Mucosa of rectum (tissue), 2 donors: ENCODE measurements at regions not wholly inside any gene's neighbourhood (a gene's known extent, or its start where the extent isn't known, plus 50 kb on each side); places are given as distances from the start of the nearest gene placed in this dataset.

ENCODE experiments used
- H3K27ac ChIP-seq, 2 donors: one replicate each; pipeline ENCODE4 v1.7.0; 2013; ENCODE audit warnings: inconsistent platforms in 2 of 2, low read depth in 2 of 2, low read length in 2 of 2
- H3K27me3 ChIP-seq, 2 donors: one replicate each; pipeline ENCODE4 v1.7.0; 2013; ENCODE audit warnings: low read length in 2 of 2; ENCODE audit not compliant: control insufficient read depth in 2 of 2, insufficient read depth in 2 of 2
- H3K36me3 ChIP-seq, 2 donors: one replicate each; pipeline ENCODE4 v1.7.0; 2013; ENCODE audit warnings: low read length in 2 of 2; ENCODE audit not compliant: control insufficient read depth in 2 of 2, insufficient read depth in 2 of 2
- H3K4me1 ChIP-seq, 2 donors: one replicate each; pipeline ENCODE4 v1.7.0; 2013; ENCODE audit warnings: low read length in 2 of 2, mild to moderate bottlenecking in 1 of 2; ENCODE audit not compliant: control insufficient read depth in 2 of 2, insufficient read depth in 2 of 2
- H3K4me3 ChIP-seq, 2 donors: one replicate each; pipeline ENCODE4 v1.7.0; 2013; ENCODE audit warnings: low read length in 2 of 2
- H3K9ac ChIP-seq, 2 donors: one replicate each; pipeline ENCODE4 v1.7.0; 2013; ENCODE audit warnings: low read length in 2 of 2, low read depth in 1 of 2, mild to moderate bottlenecking in 1 of 2
- H3K9me3 ChIP-seq, 2 donors: one replicate each; pipeline ENCODE4 v1.7.0; 2013; ENCODE audit warnings: low read length in 2 of 2; ENCODE audit not compliant: control insufficient read depth in 2 of 2
- donor health status: healthy.
- donor health status: Normal muscosa, but diverticular disease.

GRCh38 chr15:66855041-66855440, 153.0 kb downstream of the SMAD6 start:
- H3K27me3 ChIP-seq: no peaks in the 10 kb centered on the region
- H3K27ac ChIP-seq: no peak overlapping the region
- no peaks in the 10 kb centered on the region for H3K9me3 ChIP-seq
- H3K4me1 ChIP-seq: peaks cover 8 to 29% of the 10 kb centered on the region in 2 donors
- no peak overlapping the region for H3K9ac ChIP-seq
- H3K36me3 ChIP-seq: no peaks in the 10 kb centered on the region
- no peak overlapping the region for H3K4me3 ChIP-seq

DNA sequence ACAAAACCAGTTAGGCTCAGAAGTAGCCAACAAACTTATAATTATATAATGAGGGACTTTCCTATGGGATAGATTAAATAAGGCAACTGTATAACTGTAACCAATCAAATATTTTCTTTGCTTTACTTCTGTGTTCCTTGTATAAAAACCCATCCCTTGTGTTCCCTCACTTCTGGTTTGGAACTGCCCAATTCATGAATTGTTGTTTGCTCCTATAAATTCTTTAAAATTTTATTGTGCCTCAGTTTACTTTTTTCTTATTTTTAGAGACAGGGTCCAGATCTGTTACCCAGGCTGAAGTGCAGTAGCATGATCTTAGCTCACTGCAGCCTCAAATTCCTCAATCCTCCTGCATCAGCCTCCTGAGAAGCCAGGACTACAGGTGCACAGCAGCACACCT, 155.7 kb downstream of the SMAD6 start:
- H3K9me3 ChIP-seq: no peaks in the 10 kb centered on the region
- no peaks in the 10 kb centered on the region for H3K36me3 ChIP-seq
- no peak overlapping the region for H3K27ac ChIP-seq
- no peak overlapping the region for H3K9ac ChIP-seq
- H3K4me1 ChIP-seq: peaks cover 0 to 9% of the 10 kb centered on the region in 2 donors
- H3K4me3 ChIP-seq: no peak overlapping the region
- no peaks in the 10 kb centered on the region for H3K27me3 ChIP-seq

DNA sequence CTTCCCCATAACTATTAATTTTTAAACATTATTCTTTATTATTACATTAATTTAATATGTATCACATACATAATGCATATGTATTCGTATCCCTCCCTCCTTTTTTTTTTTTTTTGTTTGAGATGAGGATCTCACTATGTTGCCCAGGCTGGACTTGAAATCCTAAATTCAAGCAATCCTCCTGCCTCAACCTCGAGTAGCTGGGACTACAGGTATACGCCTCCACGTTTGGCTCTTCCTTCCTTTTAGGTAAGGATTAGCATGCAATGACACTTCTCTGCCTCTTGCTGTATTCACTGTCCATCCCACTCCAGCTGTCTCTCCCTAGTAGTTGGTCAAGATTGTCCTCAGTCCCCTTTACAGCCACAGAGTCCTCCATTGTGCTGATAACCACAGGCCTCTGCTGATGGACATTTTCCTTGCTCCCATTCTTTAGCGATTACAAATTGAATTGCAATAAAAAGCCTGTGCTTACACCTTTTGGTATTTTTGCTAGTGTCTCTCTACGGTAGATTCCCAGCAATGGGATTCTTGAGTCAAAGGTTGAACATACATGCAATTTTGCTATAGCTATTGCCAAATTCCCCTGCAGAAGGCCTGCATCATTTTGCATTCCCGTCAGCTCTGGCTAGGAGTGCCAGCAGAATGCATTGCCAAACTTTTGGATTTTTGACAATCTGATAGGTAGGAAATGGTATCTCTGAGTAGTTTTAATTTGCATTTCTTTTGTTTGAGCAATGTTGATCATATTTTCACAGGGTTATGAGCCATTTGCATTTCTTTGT, 156.6 kb downstream of the SMAD6 start:
- no peak overlapping the region for H3K4me3 ChIP-seq
- H3K36me3 ChIP-seq: no peaks in the 10 kb centered on the region
- H3K27ac ChIP-seq: no peak overlapping the region
- no peaks in the 10 kb centered on the region for H3K27me3 ChIP-seq
- H3K9me3 ChIP-seq: no peaks in the 10 kb centered on the region
- H3K9ac ChIP-seq: no peak overlapping the region
- H3K4me1 ChIP-seq: peaks cover 3 to 10% of the 10 kb centered on the region in 2 donors

DNA sequence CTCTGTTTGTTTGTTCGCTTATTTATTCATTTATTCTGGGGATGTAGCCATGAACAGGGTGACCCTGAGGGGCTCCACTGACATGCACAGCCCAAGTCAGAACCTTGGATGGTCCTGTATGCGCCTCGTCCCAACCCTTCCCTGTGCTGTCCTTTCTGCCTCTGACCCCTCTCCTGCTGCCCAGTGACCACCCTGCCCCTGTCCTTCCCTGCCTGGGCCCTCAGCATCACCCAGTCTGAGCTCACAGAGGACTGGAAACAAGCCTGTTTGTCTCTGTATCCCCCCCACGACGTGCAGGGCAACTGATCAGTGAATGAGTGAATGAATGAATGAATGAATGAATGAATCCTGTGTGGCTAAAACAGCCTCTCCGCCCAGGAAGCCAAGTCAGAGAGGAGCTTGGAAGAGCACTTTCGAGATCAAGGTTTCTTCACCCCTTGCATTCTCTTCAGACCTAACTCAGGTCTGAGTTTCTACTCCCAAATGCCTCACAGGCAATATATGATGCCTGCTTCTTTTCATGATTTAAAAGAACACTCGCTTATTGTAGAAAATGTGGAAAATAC, 157.7 kb downstream of the SMAD6 start:
- H3K4me1 ChIP-seq: peaks cover 3% of the 10 kb centered on the region in 2 donors
- H3K27me3 ChIP-seq: no peaks in the 10 kb centered on the region
- H3K4me3 ChIP-seq: no peak overlapping the region
- H3K36me3 ChIP-seq: no peaks in the 10 kb centered on the region
- H3K9ac ChIP-seq: no peak overlapping the region
- no peak overlapping the region for H3K27ac ChIP-seq
- H3K9me3 ChIP-seq: no peaks in the 10 kb centered on the region

GRCh38 chr15:66860844-66861243, 158.8 kb downstream of the SMAD6 start:
- no peaks in the 10 kb centered on the region for H3K9me3 ChIP-seq
- peaks cover 3% of the 10 kb centered on the region in 2 donors for H3K4me1 ChIP-seq
- no peak overlapping the region for H3K27ac ChIP-seq
- H3K36me3 ChIP-seq: no peaks in the 10 kb centered on the region
- no peaks in the 10 kb centered on the region for H3K27me3 ChIP-seq
- H3K9ac ChIP-seq: no peak overlapping the region
- no peak overlapping the region for H3K4me3 ChIP-seq

GRCh38 chr15:66862111-66862939, 160.3 kb downstream of the SMAD6 start:
- H3K36me3 ChIP-seq: no peaks in the 10 kb centered on the region
- no peaks in the 10 kb centered on the region for H3K9me3 ChIP-seq
- H3K4me1 ChIP-seq: peaks cover 3% of the 10 kb centered on the region in 2 donors
- no peak overlapping the region for H3K4me3 ChIP-seq
- no peak overlapping the region for H3K9ac ChIP-seq
- H3K27me3 ChIP-seq: no peaks in the 10 kb centered on the region
- H3K27ac ChIP-seq: no peak overlapping the region

GRCh38 chr15:66862940-66863335, 160.9 kb downstream of the SMAD6 start:
- Histone ChIP-seq H3K36me3 (no peaks in the 10 kb centered on the region), H3K27ac (no peak overlapping the region), H3K4me3 (no peak overlapping the region), H3K9me3 (no peaks in the 10 kb centered on the region), H3K27me3 (no peaks in the 10 kb centered on the region), H3K9ac (no peak overlapping the region), H3K4me1 (peaks cover 3% of the 10 kb centered on the region in 2 donors)

- no peak overlapping the region for H3K4me3 ChIP-seq
- H3K36me3 ChIP-seq: no peaks in the 10 kb centered on the region
- H3K9me3 ChIP-seq: no peaks in the 10 kb centered on the region
- peaks cover 3% of the 10 kb centered on the region in 2 donors for H3K4me1 ChIP-seq
- H3K9ac ChIP-seq: no peak overlapping the region
- no peaks in the 10 kb centered on the region for H3K27me3 ChIP-seq
- no peak overlapping the region for H3K27ac ChIP-seq
Observed at GRCh38 chr15:66863390-66864085, 161.5 kb downstream of the SMAD6 start.

DNA sequence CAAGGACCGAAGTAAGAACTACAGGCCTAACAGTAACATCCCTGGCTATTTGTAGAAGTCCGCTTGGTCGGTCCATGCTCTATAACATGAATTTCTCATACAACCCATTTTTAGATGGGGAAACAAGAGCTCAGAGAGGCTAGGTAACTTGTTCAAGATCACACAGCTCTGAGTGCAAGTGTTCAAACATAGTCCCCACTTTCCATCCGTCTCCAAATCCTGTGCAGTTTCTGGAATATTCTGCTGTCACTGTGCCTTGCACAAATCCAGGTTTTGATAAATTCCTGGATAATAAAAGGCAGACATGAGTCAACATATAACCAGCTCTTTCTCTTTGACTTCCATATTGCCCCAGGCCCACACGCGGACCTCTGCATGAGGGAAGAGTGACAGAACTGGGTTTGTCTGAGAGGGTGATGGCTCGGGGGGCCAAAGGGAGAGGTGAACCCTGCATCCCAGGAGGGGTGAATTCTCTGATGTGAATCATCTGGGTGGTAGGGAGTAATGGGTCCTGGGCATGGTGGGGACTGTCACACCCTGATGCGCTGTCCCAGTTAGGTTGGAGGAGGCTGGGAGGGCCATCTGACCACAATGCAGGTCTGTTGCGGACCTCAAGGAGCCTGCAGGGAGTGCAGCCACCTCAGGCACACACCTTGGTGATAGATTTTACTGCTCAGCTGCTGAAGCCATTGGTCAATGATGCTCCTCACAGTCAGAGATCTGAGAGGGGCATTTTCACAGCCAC, 162.2 kb downstream of the SMAD6 start:
- peaks cover 3% of the 10 kb centered on the region in 2 donors for H3K4me1 ChIP-seq
- no peaks in the 10 kb centered on the region for H3K27me3 ChIP-seq
- no peaks in the 10 kb centered on the region for H3K36me3 ChIP-seq
- no peaks in the 10 kb centered on the region for H3K9me3 ChIP-seq
- H3K9ac ChIP-seq: no peak overlapping the region
- H3K27ac ChIP-seq: no peak overlapping the region
- H3K4me3 ChIP-seq: no peak overlapping the region
